Gastroesophageal sphincter (tissue), 4 donors: ENCODE measurements at regions not wholly inside any gene's neighbourhood (a gene's known extent, or its start where the extent isn't known, plus 50 kb on each side); places are given as distances from the start of the nearest gene placed in this dataset.

ENCODE experiments used
- ATAC-seq: fragments of 150-250 bp; one replicate; pipeline ENCODE4 v1.9.1; 2016; ENCODE audit warnings: mild to moderate bottlenecking, moderate library complexity
- H3K27ac ChIP-seq, 4 donors: fragments of 200-600 bp; sonication (generic) in 3 of 4; 1 replicate in 3 of 4; 2 replicates in 1 of 4; pipeline ENCODE4 v1.5.1; 2016 to 2019
- H3K27me3 ChIP-seq: fragments of 200-600 bp; sonication (generic); one replicate; pipeline ENCODE4 v1.5.1; 2019
- H3K36me3 ChIP-seq, 2 donors: fragments of 200-600 bp; sonication (generic); one replicate each; pipeline ENCODE4 v1.5.1; 2019; ENCODE audit warnings: control low read depth in 1 of 2
- H3K4me1 ChIP-seq, 3 donors: fragments of 200-600 bp; sonication (generic); 1 replicate in 2 of 3; 2 replicates in 1 of 3; pipeline ENCODE4 v1.5.1; 2016 to 2019; ENCODE audit warnings: control low read depth in 2 of 3
- H3K4me3 ChIP-seq, 2 donors: fragments of 200-600 bp; sonication (generic); one replicate each; pipeline ENCODE4 v1.5.1; 2019; ENCODE audit warnings: mild to moderate bottlenecking in 1 of 2, moderate library complexity in 1 of 2
- H3K9me3 ChIP-seq, 3 donors: fragments of 200-600 bp; sonication (generic); one replicate each; pipeline ENCODE4 v1.5.1; 2017 to 2019; ENCODE audit warnings: control low read depth in 2 of 3
- CTCF ChIP-seq, 4 experiments: fragments of 200-600 bp in 2 of 4; fragments of 450-650 bp in 2 of 4; sonication (generic) in 1 of 4; IDR thresholded peaks; one replicate each; pipeline ENCODE4 v1.5.1; 2017 to 2019; ENCODE audit warnings: antibody characterized with exemption in 4 of 4, mild to moderate bottlenecking in 2 of 4, moderate library complexity in 2 of 4
- EP300 ChIP-seq: sonication (generic); formaldehyde crosslinking; IDR thresholded peaks from one replicate; pipeline ENCODE4 v1.6.1; 2017; ENCODE audit warnings: antibody characterized with exemption, mild to moderate bottlenecking
- POLR2A ChIP-seq, 2 donors: fragments of 450-650 bp; IDR thresholded peaks; one replicate each; pipeline ENCODE4 v1.6.1; 2017; ENCODE audit warnings: antibody characterized with exemption in 2 of 2, mild to moderate bottlenecking in 2 of 2, moderate library complexity in 1 of 2
- POLR2AphosphoS5 ChIP-seq: sonication (generic); formaldehyde crosslinking; IDR thresholded peaks from one replicate; pipeline ENCODE4 v1.6.1; 2017; ENCODE audit warnings: antibody characterized with exemption
- WGBS, 2 donors: methylation state at CpG; one replicate each; pipeline ENCODE4 v1.1.5; 2018; ENCODE audit warnings: low coverage in 1 of 2; 5-methylcytosine and 5-hydroxymethylcytosine counted together

GRCh38 chr4:100086766-100087431 lies 103.4 kb downstream of the DDIT4L start:
- WGBS, 2 donors: 62 to 63% methylated on average over 4 of the region's 6 CpGs
- no peak overlapping the region for H3K27ac ChIP-seq
- H3K27me3 ChIP-seq: no peaks in the 10 kb centered on the region
- no peak overlapping the region for H3K4me3 ChIP-seq
- no peaks in the 10 kb centered on the region for H3K4me1 ChIP-seq
- no peak for TF ChIP-seq EP300
- no peak for TF ChIP-seq CTCF (IDR thresholded peaks at IDR 0.05)
- TF ChIP-seq POLR2A (IDR thresholded peaks at IDR 0.05): no peak
- TF ChIP-seq POLR2AphosphoS5: no peak
- H3K36me3 ChIP-seq: no peaks in the 10 kb centered on the region
- H3K9me3 ChIP-seq: no peaks in the 10 kb centered on the region
- peak; percentile 53 for ATAC-seq

DNA sequence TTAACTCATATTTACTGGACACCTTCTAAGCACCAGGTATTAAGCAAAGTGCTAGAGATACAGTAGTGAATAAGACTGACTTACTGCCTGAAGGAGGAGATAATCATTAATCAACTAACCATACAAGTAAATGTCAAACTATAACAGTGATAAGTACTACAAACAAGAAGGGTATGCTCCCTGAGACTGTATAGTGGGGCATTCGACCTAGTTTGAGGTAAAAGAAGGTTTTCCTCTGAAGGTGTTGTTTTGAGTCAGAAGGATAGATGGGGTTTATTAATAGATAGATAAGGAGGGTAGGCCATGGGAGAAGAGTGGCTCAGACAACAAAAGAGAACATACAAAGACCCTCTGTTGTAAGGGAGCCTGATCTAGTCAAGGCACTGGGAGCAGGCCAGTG lies 105.4 kb downstream of the DDIT4L start:
- TF ChIP-seq POLR2A (IDR thresholded peaks at IDR 0.05) (no peak), CTCF (IDR thresholded peaks at IDR 0.05) (no peak), POLR2AphosphoS5 (no peak), EP300 (no peak)
- WGBS, 2 donors: 33 to 45% methylated on average over 1 of the region's 1 CpG
- H3K9me3 ChIP-seq: no peaks in the 10 kb centered on the region
- H3K4me3 ChIP-seq: no peak overlapping the region
- no peaks in the 10 kb centered on the region for H3K36me3 ChIP-seq
- no peak for ATAC-seq
- no peak overlapping the region for H3K27ac ChIP-seq
- H3K27me3 ChIP-seq: no peaks in the 10 kb centered on the region
- no peaks in the 10 kb centered on the region for H3K4me1 ChIP-seq

GRCh38 chr4:100083289-100083688 lies 107.0 kb downstream of the DDIT4L start:
- no peaks in the 10 kb centered on the region for H3K36me3 ChIP-seq

DNA sequence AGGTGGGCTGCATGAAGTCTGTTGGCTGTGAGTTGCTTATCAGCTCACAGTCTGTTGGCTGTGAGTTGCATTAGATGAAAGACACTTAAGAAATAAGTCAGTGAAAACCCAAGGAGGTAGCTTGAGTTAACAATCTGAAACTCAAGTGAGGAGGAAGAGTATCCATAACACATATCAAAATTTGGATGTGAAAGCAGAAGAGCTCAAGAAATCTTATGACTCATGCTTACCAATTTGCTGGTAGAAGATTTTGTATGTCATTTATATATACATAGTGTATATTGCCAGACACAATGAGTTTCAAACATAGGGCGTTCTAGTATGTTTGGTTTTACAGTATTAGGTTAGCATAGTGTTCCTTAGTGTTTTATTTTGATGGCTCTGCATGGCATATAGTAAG lies 107.4 kb downstream of the DDIT4L start:
- H3K4me1 ChIP-seq: no peaks in the 10 kb centered on the region
- no peak overlapping the region for H3K27ac ChIP-seq
- TF ChIP-seq CTCF (IDR thresholded peaks at IDR 0.05): no peak
- no peak for TF ChIP-seq EP300
- TF ChIP-seq POLR2A (IDR thresholded peaks at IDR 0.05): no peak
- TF ChIP-seq POLR2AphosphoS5: no peak
- H3K9me3 ChIP-seq: no peaks in the 10 kb centered on the region
- ATAC-seq: no peak
- 69 to 70% methylated on average over 1 of the region's 1 CpG for WGBS, 2 donors
- no peaks in the 10 kb centered on the region for H3K36me3 ChIP-seq
- no peak overlapping the region for H3K4me3 ChIP-seq
- no peaks in the 10 kb centered on the region for H3K27me3 ChIP-seq

More at GRCh38 chr4:100083289-100083688, 107.0 kb downstream of the DDIT4L start:
- H3K9me3 ChIP-seq: no peaks in the 10 kb centered on the region
- no peak overlapping the region for H3K4me3 ChIP-seq
- H3K27me3 ChIP-seq: no peaks in the 10 kb centered on the region
- H3K4me1 ChIP-seq: no peaks in the 10 kb centered on the region
- ATAC-seq: no peak
- TF ChIP-seq CTCF (IDR thresholded peaks at IDR 0.05): no peak
- TF ChIP-seq EP300: no peak
- no peak for TF ChIP-seq POLR2AphosphoS5
- TF ChIP-seq POLR2A (IDR thresholded peaks at IDR 0.05): no peak
- no peak overlapping the region for H3K27ac ChIP-seq

DNA sequence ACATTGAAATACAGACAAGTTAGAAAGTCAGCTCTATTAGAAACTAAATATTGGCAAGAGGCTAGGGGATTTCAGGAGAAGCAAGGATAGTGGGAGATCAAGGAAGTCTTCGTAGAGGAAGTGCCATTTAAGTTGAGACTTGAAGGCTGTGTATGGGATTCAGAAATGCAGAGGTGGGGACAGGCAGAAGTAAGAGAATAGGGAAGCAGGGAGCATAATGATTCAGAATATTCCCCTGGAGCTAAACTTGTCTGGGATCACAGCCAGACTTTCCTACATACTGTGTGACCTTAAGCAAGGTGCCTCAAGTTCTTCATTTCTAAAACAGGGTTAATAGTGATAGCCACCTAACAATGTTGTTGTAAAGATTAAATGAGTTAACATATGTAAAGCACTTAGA lies 108.8 kb downstream of the DDIT4L start:
- no peak for TF ChIP-seq EP300
- no peak for TF ChIP-seq CTCF (IDR thresholded peaks at IDR 0.05)
- TF ChIP-seq POLR2A (IDR thresholded peaks at IDR 0.05): no peak
- no peak for TF ChIP-seq POLR2AphosphoS5
- no peaks in the 10 kb centered on the region for H3K27me3 ChIP-seq

More for the DNA sequence above, 108.8 kb downstream of the DDIT4L start:
- no peak overlapping the region for H3K27ac ChIP-seq
- no peaks in the 10 kb centered on the region for H3K36me3 ChIP-seq
- H3K4me1 ChIP-seq: no peaks in the 10 kb centered on the region
- no peaks in the 10 kb centered on the region for H3K9me3 ChIP-seq
- ATAC-seq: no peak
- 58 to 69% methylated on average over 1 of the region's 1 CpG for WGBS, 2 donors
- H3K4me3 ChIP-seq: no peak overlapping the region
